HEK293 (cell line): ENCODE measurements at regions not wholly inside any gene's neighbourhood (a gene's known extent, or its start where the extent isn't known, plus 50 kb on each side); places are given as distances from the start of the nearest gene placed in this dataset.

ENCODE experiments used
- IKZF3 ChIP-seq: fragments of 450-650 bp; IDR thresholded peaks from 2 replicates; pipeline ENCODE4 v1.5.0; 2018; ENCODE audit warnings: missing biosample characterization, mild to moderate bottlenecking, missing genetic modification characterization, moderate library complexity
- ZBTB7A ChIP-seq: fragments of 450-650 bp; formaldehyde crosslinking; IDR thresholded peaks from 2 replicates; pipeline ENCODE4 v1.5.1; 2016; ENCODE audit warnings: low read depth, missing biosample characterization, missing genetic modification characterization
- ZNF571 ChIP-seq: fragments of 450-650 bp; formaldehyde crosslinking; IDR thresholded peaks from 2 replicates; pipeline ENCODE4 v1.5.0; 2017; ENCODE audit warnings: missing biosample characterization, missing genetic modification characterization
- TF ChIP-seq, protein P1 (sequence below): fragments of 450-650 bp; formaldehyde crosslinking; IDR thresholded peaks from 2 replicates; pipeline ENCODE4 v1.5.1; 2016; ENCODE audit warnings: missing biosample characterization, missing genetic modification characterization
- TF ChIP-seq, protein P2 (sequence below): fragments of 450-650 bp; formaldehyde crosslinking; IDR thresholded peaks from 2 replicates; pipeline ENCODE4 v1.5.1; 2016; ENCODE audit warnings: missing biosample characterization, missing genetic modification characterization

DNA sequence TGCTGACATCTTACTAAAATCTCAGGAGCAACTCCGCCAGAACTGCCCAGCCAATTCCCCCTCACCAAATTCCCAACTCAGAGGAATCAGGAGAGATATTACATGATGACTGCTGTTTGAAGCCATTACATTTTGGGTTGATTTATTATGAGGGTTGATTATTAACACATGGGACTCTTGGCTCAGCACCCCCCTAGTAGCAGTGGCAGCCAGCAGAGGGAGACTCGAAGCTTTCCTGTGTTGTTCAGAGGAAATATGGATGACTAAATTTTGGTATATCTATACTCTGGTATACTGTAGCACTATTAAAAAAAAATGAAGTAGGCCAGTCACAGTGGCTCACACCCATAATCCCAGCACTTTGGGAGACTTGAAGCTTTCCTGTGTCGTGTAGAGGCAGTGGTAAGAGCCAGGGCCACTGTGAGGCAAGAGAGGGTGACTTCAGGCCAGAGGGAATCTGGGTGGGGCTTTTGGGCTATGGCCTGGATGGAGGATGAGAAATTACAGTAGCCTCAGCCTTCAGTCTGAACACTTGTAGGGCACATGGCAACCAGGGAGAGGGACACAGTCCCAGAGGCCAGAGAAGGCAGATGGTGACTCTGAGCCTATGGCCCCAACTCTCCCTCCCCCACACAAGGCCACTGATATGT is 111.4 kb downstream of the LHX2 start:
- TF ChIP-seq, protein P1, sequence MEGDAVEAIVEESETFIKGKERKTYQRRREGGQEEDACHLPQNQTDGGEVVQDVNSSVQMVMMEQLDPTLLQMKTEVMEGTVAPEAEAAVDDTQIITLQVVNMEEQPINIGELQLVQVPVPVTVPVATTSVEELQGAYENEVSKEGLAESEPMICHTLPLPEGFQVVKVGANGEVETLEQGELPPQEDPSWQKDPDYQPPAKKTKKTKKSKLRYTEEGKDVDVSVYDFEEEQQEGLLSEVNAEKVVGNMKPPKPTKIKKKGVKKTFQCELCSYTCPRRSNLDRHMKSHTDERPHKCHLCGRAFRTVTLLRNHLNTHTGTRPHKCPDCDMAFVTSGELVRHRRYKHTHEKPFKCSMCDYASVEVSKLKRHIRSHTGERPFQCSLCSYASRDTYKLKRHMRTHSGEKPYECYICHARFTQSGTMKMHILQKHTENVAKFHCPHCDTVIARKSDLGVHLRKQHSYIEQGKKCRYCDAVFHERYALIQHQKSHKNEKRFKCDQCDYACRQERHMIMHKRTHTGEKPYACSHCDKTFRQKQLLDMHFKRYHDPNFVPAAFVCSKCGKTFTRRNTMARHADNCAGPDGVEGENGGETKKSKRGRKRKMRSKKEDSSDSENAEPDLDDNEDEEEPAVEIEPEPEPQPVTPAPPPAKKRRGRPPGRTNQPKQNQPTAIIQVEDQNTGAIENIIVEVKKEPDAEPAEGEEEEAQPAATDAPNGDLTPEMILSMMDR (tag by site-specific recombination): no peak
- TF ChIP-seq ZBTB7A (tag by site-specific recombination) (no peak), ZNF571 (no peak), IKZF3 (tag by site-specific recombination) (no peak)
- TF ChIP-seq, protein P2, sequence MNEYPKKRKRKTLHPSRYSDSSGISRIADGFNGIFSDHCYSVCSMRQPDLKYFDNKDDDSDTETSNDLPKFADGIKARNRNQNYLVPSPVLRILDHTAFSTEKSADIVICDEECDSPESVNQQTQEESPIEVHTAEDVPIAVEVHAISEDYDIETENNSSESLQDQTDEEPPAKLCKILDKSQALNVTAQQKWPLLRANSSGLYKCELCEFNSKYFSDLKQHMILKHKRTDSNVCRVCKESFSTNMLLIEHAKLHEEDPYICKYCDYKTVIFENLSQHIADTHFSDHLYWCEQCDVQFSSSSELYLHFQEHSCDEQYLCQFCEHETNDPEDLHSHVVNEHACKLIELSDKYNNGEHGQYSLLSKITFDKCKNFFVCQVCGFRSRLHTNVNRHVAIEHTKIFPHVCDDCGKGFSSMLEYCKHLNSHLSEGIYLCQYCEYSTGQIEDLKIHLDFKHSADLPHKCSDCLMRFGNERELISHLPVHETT (tag by site-specific recombination): no peak
